ENCODE measurements at regions not wholly inside any gene's neighbourhood (a gene's known extent, or its start where the extent isn't known, plus 50 kb on each side); places are given as distances from the start of the nearest gene placed in this dataset.

DNA sequence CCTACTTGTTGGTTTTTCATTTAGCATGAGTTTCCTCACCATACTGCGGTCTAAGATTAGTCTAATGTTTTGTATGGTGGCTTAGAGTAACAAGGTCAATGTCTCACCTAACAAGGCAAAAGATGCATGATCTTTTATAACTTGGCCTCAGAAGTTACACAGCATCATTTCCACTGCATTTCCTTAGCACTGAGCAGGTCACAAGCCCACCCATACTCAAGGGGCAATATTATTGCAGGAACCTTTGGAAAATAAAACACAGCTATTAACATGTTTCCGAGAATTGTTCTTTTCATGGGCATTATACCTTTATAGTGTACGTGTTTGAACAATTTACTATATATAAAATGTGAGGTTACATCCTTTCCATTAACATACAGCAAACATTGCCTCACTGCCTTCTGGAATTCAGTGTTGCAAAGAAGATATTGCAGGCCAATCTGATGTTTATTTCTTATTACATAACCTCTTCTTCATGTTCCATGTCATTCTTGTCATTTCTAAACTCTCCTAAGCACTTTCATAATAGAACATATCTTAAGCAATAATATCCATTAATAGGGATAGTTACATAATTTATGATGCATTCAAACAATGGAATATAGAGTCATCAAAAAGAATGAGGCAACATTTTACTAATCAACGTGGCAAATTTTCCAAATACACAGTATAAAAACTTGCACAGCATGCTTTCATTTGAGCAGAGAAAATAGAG, 153.8 kb downstream of the AREG start:
- Histone ChIP-seq H3K4me3 (no peak overlapping the region), H3K27ac (no peak overlapping the region), H3K4me1 (replicated peaks in 1 of 2) (no peaks in the 10 kb centered on the region)
- in situ Hi-C loops (cut with MboI; ENCODE audit: low pct_unique_long_range_greater_than_20kb in 2 of 9, low sequenced_read_pairs in 9 of 9, unreplicated experiment in 9 of 9) = no loop called here
- 27 to 100% (median 65%) methylated on average over 1 to 4 of the region's 4 CpGs for WGBS, 10 experiments
- no peak for ATAC-seq (replicated peaks in 6 of 8)

DNA sequence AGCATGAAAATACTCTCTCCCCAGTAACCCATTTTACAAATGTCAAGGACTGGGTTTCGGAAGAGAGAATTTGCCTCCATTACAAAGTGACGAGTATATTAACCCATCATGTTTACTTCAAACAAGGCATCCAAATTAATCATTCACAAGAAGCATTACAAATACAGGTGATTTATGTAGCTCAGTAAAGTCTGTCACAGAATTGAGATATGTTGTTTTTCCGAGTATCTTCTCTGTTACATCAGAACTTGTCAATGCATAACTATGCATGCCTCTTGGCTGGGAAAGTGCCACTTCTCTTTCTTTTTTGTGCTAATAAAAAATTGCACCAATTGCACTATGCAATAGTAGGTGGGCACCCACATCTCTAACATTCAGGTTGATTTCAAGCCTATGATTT, 158.2 kb downstream of the AREG start:
- no peak for ATAC-seq (replicated peaks in 6 of 8)
- WGBS, 10 experiments = 60 to 100% (median 82%) methylated on average over 1 to 3 of the region's 3 CpGs; no CpG with 5 or more reads in 1 of the 10 experiments
- Histone ChIP-seq H3K27ac (no peak overlapping the region), H3K4me1 (replicated peaks in 1 of 2) (no peaks in the 10 kb centered on the region), H3K4me3 (no peak overlapping the region)
- in situ Hi-C loops (cut with MboI; ENCODE audit: low pct_unique_long_range_greater_than_20kb in 2 of 9, low sequenced_read_pairs in 9 of 9, unreplicated experiment in 9 of 9) = no loop called here

DNA sequence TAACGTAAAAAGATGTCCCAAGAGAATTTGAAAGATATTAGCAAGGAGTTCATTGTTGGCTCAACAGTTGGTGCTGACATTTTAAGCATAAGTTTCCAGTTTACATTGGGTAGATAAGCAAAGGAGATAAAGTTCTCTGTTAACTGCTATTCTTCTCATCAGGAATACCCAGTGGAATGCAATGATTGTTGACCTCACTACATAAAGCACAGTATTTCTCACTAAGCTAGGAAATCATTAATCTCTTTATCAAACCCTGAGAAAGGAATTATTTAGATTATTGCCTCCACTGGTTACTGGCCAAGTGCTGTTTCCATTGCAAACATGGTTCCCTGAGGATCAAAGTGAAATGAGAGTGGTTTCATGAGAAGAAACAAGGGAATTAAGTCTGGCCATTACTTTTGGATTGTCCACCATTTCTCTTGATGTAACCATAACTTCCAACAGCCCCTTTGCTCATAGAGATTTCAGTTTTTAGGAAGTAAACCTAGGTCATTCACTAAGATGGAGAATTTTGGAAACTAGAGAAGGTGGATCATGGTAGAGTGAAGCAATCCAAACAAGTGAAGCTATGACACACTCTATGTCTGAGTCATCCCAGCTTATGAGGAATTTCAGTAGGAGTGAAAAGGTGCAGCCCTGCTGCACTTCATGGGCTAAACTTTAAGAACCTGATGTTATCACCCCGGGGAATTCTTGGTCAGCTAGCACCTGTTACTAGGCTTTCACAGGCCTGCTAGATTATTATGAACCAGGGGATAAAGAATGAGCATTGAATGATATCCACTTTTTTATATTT, 163.4 kb downstream of the AREG start:
- Histone ChIP-seq H3K4me1 (replicated peaks in 1 of 2) (no peaks in the 10 kb centered on the region), H3K27ac (no peak overlapping the region), H3K4me3 (no peak overlapping the region)
- ATAC-seq (replicated peaks in 6 of 8) = peak in 2 of 8 experiments; percentile 42 to 69
- in situ Hi-C loops (cut with MboI; ENCODE audit: low pct_unique_long_range_greater_than_20kb in 2 of 9, low sequenced_read_pairs in 9 of 9, unreplicated experiment in 9 of 9) = no loop called here
- WGBS, 10 experiments = 6 to 100% (median 86%) methylated on average over 1 to 2 of the region's 2 CpGs; no CpG with 5 or more reads in 1 of the 10 experiments

DNA sequence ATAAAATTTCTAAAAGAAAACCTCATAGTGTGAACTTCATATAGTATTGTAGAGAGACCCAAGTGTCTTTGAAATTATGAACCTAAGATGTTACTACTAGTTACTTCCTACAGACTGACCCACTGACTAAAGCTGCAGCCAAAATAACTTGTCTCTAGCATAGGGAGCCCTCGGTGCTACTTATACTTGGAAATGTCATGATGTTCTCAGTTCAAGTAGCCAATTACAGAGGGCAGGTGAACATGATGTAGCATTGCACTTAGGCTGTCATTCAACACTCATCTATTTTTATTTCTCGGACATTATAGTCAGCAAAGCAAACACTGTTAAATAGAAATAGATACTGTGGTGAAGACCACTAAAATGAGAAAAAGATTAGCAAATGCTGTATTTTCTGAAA, 165.6 kb downstream of the AREG start:
- no peaks in the 10 kb centered on the region for H3K4me1 ChIP-seq (replicated peaks in 1 of 2)
- no peak overlapping the region for H3K4me3 ChIP-seq
- ATAC-seq (replicated peaks in 6 of 8) = no peak
- no peak overlapping the region for H3K27ac ChIP-seq
- 0 to 100% (median 72%) methylated on average over 1 to 2 of the region's 2 CpGs; no CpG with 5 or more reads in 1 of the 10 experiments for WGBS, 10 experiments
- in situ Hi-C loops (cut with MboI; ENCODE audit: low pct_unique_long_range_greater_than_20kb in 2 of 9, low sequenced_read_pairs in 9 of 9, unreplicated experiment in 9 of 9) = no loop called here

DNA sequence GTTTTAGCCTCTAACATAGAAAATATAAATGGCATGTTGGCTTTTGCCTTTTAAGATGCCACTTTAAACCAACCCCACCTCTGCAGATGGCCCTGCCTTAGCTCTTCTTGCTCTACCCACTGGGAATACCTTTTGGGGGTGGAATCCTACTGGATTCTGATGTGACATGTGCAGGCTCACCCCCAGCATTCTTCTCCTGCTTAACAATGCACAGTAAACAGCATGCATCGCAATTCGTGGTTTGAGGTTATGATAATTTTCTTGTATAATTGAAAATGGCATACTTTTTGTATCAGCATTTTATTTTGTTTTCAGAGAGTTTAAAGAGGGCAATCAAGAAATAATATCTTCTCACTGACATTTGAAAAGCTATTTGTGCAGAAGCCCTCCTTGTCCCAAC, 167.9 kb downstream of the AREG start:
- H3K4me3 ChIP-seq = no peak overlapping the region
- H3K4me1 ChIP-seq (replicated peaks in 1 of 2) = no peaks in the 10 kb centered on the region
- peak in 2 of 8 experiments; percentile 41 to 45 for ATAC-seq (replicated peaks in 6 of 8)
- WGBS, 10 experiments = 0 to 100% (median 83%) methylated on average over 2 of the region's 2 CpGs; no CpG with 5 or more reads in 2 of the 10 experiments
- H3K27ac ChIP-seq = no peak overlapping the region
- in situ Hi-C loops (cut with MboI; ENCODE audit: low pct_unique_long_range_greater_than_20kb in 2 of 9, low sequenced_read_pairs in 9 of 9, unreplicated experiment in 9 of 9) = no loop called here

DNA sequence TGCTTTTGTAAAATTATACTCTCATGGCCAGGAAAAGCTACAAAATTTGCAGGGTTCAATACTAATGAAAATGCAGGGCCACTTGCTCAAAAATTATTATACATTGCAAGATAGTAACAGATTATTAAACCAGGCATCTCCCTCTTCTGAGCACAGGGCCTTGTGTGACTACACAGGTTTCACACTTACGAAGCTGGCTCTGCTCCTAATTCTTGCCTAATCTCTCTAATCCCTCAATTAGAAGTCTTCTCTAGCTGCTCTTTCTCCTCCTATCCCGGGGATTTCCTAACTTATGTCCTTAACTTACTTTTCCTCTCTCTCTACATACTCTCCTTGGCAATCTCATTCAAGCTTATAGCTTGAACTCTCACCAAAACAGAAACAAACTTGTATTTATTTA, 168.3 kb downstream of the AREG start:
- in situ Hi-C loops (cut with MboI; ENCODE audit: low pct_unique_long_range_greater_than_20kb in 2 of 9, low sequenced_read_pairs in 9 of 9, unreplicated experiment in 9 of 9) = no loop called here
- no peak overlapping the region for H3K4me3 ChIP-seq
- ATAC-seq (replicated peaks in 6 of 8) = no peak
- WGBS, 10 experiments = 0 to 93% (median 73%) methylated on average over 1 to 2 of the region's 2 CpGs; no CpG with 5 or more reads in 1 of the 10 experiments
- H3K4me1 ChIP-seq (replicated peaks in 1 of 2) = no peaks in the 10 kb centered on the region
- no peak overlapping the region for H3K27ac ChIP-seq

DNA sequence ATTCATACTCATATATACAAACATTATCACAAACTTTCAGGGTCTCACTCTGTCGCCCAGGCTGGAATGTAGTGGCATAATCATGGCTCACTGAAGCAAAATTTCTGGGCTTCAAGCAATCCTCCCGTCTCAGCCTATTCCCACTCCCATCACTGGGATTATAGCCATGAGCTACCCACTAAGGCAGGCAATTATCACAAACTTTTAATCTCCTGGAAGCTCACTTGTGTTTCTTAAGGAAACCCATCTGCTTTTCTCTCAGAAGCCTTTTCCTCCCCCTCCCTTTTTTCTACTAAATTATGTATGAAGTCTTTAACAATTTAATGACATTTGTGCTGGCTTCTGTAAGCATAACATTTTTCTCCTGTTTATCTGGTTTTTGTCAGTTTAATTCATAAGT, 170.5 kb downstream of the AREG start:
- no peak for ATAC-seq (replicated peaks in 6 of 8)
- WGBS, 10 experiments = 34 to 100% (median 89%) methylated on average over 1 to 2 of the region's 2 CpGs; no CpG with 5 or more reads in 1 of the 10 experiments
- H3K4me3 ChIP-seq = no peak overlapping the region
- H3K27ac ChIP-seq = no peak overlapping the region
- no peaks in the 10 kb centered on the region for H3K4me1 ChIP-seq (replicated peaks in 1 of 2)
- in situ Hi-C loops (cut with MboI; ENCODE audit: low pct_unique_long_range_greater_than_20kb in 2 of 9, low sequenced_read_pairs in 9 of 9, unreplicated experiment in 9 of 9) = no loop called here

DNA sequence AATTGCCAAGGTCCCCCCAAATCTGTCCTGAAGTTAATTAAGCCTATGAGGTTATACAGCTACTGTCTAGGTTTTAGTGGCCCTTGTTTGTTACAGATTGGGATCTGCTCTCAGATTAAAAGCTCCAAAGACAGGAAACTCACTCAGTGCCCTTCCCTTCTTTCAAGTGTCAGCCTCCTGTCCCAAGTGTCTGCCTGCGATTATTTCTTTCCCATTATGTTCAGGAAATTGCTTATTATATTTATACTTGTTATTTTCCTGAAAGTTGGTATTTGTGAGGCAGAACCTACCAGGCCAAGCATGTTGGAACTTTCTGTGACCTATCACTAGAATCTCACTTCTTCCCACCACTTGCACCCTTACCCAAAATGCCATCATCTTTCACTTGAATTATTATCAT, 173.2 kb downstream of the AREG start:
- no peaks in the 10 kb centered on the region for H3K4me1 ChIP-seq (replicated peaks in 1 of 2)
- WGBS, 10 experiments = 0 to 100% (median 84%) methylated on average over 1 of the region's 1 CpG; no CpG with 5 or more reads in 4 of the 10 experiments
- H3K27ac ChIP-seq = no peak overlapping the region
- no peak for ATAC-seq (replicated peaks in 6 of 8)
- in situ Hi-C loops (cut with MboI; ENCODE audit: low pct_unique_long_range_greater_than_20kb in 2 of 9, low sequenced_read_pairs in 9 of 9, unreplicated experiment in 9 of 9) = no loop called here
- H3K4me3 ChIP-seq = no peak overlapping the region

DNA sequence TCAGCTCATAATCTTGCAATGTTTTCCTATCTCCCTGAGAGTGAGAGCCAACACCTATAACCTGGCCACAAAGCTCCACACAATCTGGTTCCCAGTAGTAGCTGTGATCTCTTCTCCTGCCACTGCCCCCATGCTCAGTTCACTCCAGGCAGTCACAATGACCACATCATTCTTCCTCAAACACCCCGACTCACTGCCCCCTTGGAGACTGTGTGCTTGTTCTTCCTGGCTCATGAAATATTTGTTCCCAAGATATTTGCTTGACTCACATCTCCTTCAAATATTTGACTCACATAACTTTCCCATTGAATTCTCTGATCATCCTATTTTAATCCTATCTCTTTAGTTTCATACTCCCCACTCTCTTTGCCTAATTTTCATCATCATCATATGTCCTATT, 173.7 kb downstream of the AREG start:
- in situ Hi-C loops (cut with MboI; ENCODE audit: low pct_unique_long_range_greater_than_20kb in 2 of 9, low sequenced_read_pairs in 9 of 9, unreplicated experiment in 9 of 9) = no loop called here
- WGBS, 10 experiments = 0 to 57% (median 40%) methylated on average over 1 of the region's 1 CpG; no CpG with 5 or more reads in 3 of the 10 experiments

DNA sequence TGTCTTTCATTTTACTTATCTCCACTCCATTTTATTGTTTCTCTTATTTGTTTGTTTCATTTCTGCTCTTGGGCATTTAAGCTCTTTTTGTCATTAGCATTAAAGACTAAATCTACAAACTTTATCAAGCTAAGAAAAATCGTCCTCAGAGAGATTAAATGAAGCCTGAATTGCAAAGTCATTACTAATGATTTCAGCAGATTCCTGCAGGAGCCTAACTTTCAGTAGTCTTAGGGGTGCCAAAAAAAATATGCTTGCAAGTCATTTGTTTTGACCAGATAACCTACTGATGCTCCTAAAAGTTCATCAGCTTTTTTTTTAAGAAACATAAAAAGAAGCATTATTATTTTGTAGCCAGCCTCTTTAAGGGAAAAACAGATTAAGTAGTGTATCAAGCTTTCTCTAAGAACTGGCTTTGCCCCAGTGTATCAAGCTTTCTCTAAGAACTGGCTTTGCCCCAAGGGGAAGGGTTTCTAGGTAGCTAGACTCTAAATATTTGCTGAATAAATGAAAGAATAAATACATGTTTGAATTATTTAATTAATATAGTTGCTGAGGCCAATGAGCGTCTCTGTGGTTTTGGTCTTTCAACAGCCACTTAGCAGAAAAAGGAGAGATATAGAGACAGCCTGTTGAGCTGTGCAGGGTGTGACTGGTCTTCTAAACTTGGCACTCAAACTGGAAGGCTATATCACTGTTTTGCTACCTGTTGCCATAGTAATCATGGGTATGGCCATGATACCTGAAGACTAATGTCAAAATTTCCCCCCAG, 174.2 kb downstream of the BTC start:
- no peaks in the 10 kb centered on the region for H3K4me1 ChIP-seq (replicated peaks in 1 of 2)
- 35 to 100% (median 54%) methylated on average over 1 to 2 of the region's 2 CpGs; no CpG with 5 or more reads in 1 of the 10 experiments for WGBS, 10 experiments
- no peak overlapping the region for H3K4me3 ChIP-seq
- peak in 1 of 8 experiments; percentile 35 for ATAC-seq (replicated peaks in 6 of 8)
- in situ Hi-C loops (cut with MboI; ENCODE audit: low pct_unique_long_range_greater_than_20kb in 2 of 9, low sequenced_read_pairs in 9 of 9, unreplicated experiment in 9 of 9) = no loop called here
- no peak overlapping the region for H3K27ac ChIP-seq

More for the DNA sequence above, 173.7 kb downstream of the AREG start:
- peak in 1 of 8 experiments; percentile 25 for ATAC-seq (replicated peaks in 6 of 8)
- Histone ChIP-seq H3K4me1 (replicated peaks in 1 of 2) (no peaks in the 10 kb centered on the region), H3K4me3 (no peak overlapping the region), H3K27ac (no peak overlapping the region)

DNA sequence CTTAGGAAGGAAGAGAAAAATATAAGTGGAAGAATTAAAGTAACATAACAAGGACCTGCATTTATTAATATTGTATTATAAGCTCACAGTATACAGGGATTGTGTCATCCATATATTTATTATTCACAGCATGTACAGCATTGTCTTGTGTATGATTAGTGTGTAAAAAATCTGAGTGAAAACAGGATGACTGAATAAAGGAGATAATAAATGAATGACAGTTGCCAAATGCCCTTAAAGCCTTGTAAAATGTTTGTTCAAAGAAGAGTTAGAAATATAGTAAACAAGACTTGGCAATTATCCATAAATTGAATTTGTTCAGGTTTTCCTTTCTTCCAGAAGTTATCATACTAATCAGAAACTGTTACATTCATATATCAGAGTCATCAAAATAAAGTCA, 172.7 kb downstream of the BTC start:
- Histone ChIP-seq H3K4me3 (no peak overlapping the region), H3K27ac (no peak overlapping the region), H3K4me1 (replicated peaks in 1 of 2) (no peaks in the 10 kb centered on the region)
- in situ Hi-C loops (cut with MboI; ENCODE audit: low pct_unique_long_range_greater_than_20kb in 2 of 9, low sequenced_read_pairs in 9 of 9, unreplicated experiment in 9 of 9) = no loop called here
- no peak for ATAC-seq (replicated peaks in 6 of 8)

DNA sequence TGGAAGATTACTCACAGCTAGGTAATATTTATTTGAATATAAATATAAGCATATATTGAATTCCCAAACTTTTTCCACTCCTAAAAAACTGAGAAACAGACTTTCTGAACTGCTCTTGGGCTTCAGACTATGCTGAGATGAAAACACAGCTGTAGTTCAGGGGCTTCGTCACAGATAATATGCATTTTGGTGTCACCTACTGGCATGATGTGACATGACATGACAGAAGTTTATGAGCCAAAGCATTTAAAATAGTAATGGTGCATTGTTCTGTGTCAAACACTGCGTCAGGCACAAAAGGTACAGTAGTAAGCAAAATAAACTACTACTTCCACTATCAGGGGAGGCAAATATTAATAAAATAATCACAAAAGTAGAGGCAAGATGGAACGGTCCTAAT, 171.3 kb downstream of the BTC start:
- no peak overlapping the region for H3K4me3 ChIP-seq
- no peaks in the 10 kb centered on the region for H3K4me1 ChIP-seq (replicated peaks in 1 of 2)
- whole genome bisulfite sequencing, 10 experiments = 25 to 88% (median 68%) methylated on average over 1 to 3 of the region's 3 CpGs; no CpG with 5 or more reads in 2 of the 10 experiments
- in situ Hi-C loops (cut with MboI; ENCODE audit: low pct_unique_long_range_greater_than_20kb in 2 of 9, low sequenced_read_pairs in 9 of 9, unreplicated experiment in 9 of 9) = no loop called here
- H3K27ac ChIP-seq = no peak overlapping the region
- ATAC-seq (replicated peaks in 6 of 8) = peak in 4 of 8 experiments; percentile 41 to 65 (median 52)
